ENCODE measurements at regions not wholly inside any gene's neighbourhood (a gene's known extent, or its start where the extent isn't known, plus 50 kb on each side); places are given as distances from the start of the nearest gene placed in this dataset.

GRCh38 chr10:125441151-125441550, 241.8 kb downstream of the TEX36 start:
- TF ChIP-seq POLR2AphosphoS5 (IDR thresholded peaks at IDR 0.05; ENCODE audit: borderline replicate concordance, low read depth, low read length) (no peak), EZH2 (IDR thresholded peaks at IDR 0.05) (no peak), FOXP2 (optimal IDR thresholded peaks at IDR 0.05; ENCODE audit: control extremely low read depth, extremely low read length, insufficient read depth) (no peak)

Data from SK-N-MC (cell line).